GM19351 (cell line): ENCODE measurements at regions not wholly inside any gene's neighbourhood (a gene's known extent, or its start where the extent isn't known, plus 50 kb on each side); places are given as distances from the start of the nearest gene placed in this dataset.
"Not testable (repeated sequence)": the region's sequence is repeated elsewhere in the genome, so short reads cannot be mapped to it uniquely, and the experiment has no call there.

Source experiments
- ATAC-seq: cut with Tn5 transposase; IDR thresholded peaks from one replicate; pipeline ENCODE4 v1.9.1; 2021; ENCODE audit warnings: mild to moderate bottlenecking, moderate library complexity; ENCODE audit not compliant: unreplicated experiment

- no peak for ATAC-seq
Measured at GRCh38 chr4:97027728-97028410, 1115.4 kb downstream of the STPG2 start.

GRCh38 chr4:97028785-97029184, 1114.5 kb downstream of the STPG2 start:
- no peak for ATAC-seq

- ATAC-seq, result not testable (repeated sequence)
Measured at GRCh38 chr4:97037411-97038145, 1105.7 kb downstream of the STPG2 start.

GRCh38 chr4:97038146-97038516, 1105.1 kb downstream of the STPG2 start:
- no peak for ATAC-seq

- ATAC-seq, result no peak
Measured at GRCh38 chr4:97072666-97073065, 1070.6 kb downstream of the STPG2 start.

- no peak for ATAC-seq
Measured at GRCh38 chr4:97073194-97073593, 1070.1 kb downstream of the STPG2 start.

- ATAC-seq, result no peak
Measured at GRCh38 chr4:97074531-97074930, 1068.7 kb downstream of the STPG2 start.

- no peak for ATAC-seq
Measured at GRCh38 chr4:97081951-97082350, 1061.3 kb downstream of the STPG2 start.

- ATAC-seq, result not testable (repeated sequence)
Measured at GRCh38 chr4:97097036-97097435, 1046.2 kb downstream of the STPG2 start.

GRCh38 chr4:97101171-97101570, 1042.1 kb downstream of the STPG2 start:
- ATAC-seq, result not testable (repeated sequence)

- ATAC-seq, result no peak
Measured at GRCh38 chr4:97103252-97103651, 1040.0 kb downstream of the STPG2 start.

- ATAC-seq, result no peak
Measured at GRCh38 chr4:97104006-97104405, 1039.3 kb downstream of the STPG2 start.

GRCh38 chr4:97104666-97105065, 1038.6 kb downstream of the STPG2 start:
- ATAC-seq, result no peak

- ATAC-seq, result no peak
Measured at GRCh38 chr4:97105347-97106099, 1037.8 kb downstream of the STPG2 start.

- ATAC-seq, result no peak
Measured at GRCh38 chr4:97106161-97106560, 1037.1 kb downstream of the STPG2 start.

GRCh38 chr4:97110506-97110905, 1032.8 kb downstream of the STPG2 start:
- ATAC-seq, result no peak

GRCh38 chr4:97116511-97116910, 1026.8 kb downstream of the STPG2 start:
- no peak for ATAC-seq

- no peak for ATAC-seq
Measured at GRCh38 chr4:97121493-97121892, 1021.8 kb downstream of the STPG2 start.

- no peak for ATAC-seq
Measured at GRCh38 chr4:97123573-97123972, 1019.7 kb downstream of the STPG2 start.

- ATAC-seq, result no peak
Measured at GRCh38 chr4:97132435-97132834, 1010.8 kb downstream of the STPG2 start.

GRCh38 chr4:97134456-97134855, 1008.8 kb downstream of the STPG2 start:
- ATAC-seq, result no peak

GRCh38 chr4:97139791-97140190, 1003.5 kb downstream of the STPG2 start:
- ATAC-seq, result no peak
